ENCODE measurements at regions not wholly inside any gene's neighbourhood (a gene's known extent, or its start where the extent isn't known, plus 50 kb on each side); places are given as distances from the start of the nearest gene placed in this dataset.

DNA sequence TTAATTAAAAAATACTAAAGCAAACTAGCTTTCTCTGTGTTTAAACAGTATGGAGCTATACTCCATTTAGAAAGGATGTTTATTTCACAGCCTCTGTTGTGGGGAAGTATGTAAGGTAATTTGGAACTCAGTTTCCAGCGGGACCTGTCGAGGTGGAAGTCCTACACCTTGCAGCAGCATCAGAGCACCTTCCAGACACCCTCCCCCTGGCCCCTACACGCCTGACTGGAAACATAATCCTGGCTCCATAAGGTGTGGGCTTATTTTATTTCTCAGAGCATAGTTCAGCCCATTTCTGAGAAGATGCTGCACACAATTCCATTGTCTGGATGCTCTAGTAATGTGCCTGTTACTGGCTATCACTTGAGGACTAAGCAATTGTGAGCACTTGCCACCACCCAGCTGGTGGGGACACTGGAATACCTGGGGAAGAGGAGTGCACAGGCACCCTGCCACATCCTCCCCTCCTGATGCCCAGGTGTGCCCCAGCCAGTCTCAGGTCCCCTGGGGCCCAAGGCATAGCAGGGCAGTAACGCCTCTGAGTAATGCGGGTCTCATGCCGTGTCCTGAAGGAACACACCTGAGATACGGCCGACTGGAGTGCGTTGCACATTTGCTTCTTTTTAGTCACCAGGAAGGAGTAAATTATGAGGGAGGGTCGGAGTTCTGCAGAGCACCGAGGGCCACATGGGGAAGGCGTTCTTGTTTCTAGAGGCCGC lies 556.5 kb downstream of the QKI start:
- no peak for TF ChIP-seq EZH2 (IDR thresholded peaks at IDR 0.05)
- TF ChIP-seq, protein P1, sequence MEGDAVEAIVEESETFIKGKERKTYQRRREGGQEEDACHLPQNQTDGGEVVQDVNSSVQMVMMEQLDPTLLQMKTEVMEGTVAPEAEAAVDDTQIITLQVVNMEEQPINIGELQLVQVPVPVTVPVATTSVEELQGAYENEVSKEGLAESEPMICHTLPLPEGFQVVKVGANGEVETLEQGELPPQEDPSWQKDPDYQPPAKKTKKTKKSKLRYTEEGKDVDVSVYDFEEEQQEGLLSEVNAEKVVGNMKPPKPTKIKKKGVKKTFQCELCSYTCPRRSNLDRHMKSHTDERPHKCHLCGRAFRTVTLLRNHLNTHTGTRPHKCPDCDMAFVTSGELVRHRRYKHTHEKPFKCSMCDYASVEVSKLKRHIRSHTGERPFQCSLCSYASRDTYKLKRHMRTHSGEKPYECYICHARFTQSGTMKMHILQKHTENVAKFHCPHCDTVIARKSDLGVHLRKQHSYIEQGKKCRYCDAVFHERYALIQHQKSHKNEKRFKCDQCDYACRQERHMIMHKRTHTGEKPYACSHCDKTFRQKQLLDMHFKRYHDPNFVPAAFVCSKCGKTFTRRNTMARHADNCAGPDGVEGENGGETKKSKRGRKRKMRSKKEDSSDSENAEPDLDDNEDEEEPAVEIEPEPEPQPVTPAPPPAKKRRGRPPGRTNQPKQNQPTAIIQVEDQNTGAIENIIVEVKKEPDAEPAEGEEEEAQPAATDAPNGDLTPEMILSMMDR (IDR thresholded peaks at IDR 0.05 in 2 of 3, conservative IDR thresholded peaks at IDR 0.05 in 1 of 3; ENCODE audit: borderline replicate concordance in 1 of 3, insufficient read depth in 1 of 3, low read depth in 2 of 3, low read length in 2 of 3), result no peak
- no peak for TF ChIP-seq POLR2A (IDR thresholded peaks at IDR 0.05; ENCODE audit: borderline replicate concordance, extremely low read depth, insufficient read depth, insufficient read length)
- TF ChIP-seq MAX (IDR thresholded peaks at IDR 0.05), result no peak
- TF ChIP-seq JUND (IDR thresholded peaks at IDR 0.05), result no peak
- TF ChIP-seq, protein P2, sequence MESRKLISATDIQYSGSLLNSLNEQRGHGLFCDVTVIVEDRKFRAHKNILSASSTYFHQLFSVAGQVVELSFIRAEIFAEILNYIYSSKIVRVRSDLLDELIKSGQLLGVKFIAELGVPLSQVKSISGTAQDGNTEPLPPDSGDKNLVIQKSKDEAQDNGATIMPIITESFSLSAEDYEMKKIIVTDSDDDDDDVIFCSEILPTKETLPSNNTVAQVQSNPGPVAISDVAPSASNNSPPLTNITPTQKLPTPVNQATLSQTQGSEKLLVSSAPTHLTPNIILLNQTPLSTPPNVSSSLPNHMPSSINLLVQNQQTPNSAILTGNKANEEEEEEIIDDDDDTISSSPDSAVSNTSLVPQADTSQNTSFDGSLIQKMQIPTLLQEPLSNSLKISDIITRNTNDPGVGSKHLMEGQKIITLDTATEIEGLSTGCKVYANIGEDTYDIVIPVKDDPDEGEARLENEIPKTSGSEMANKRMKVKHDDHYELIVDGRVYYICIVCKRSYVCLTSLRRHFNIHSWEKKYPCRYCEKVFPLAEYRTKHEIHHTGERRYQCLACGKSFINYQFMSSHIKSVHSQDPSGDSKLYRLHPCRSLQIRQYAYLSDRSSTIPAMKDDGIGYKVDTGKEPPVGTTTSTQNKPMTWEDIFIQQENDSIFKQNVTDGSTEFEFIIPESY (IDR thresholded peaks at IDR 0.05; ENCODE audit: extremely low read depth, insufficient replicate concordance, low read length), result no peak
- TF ChIP-seq ELF1 (IDR thresholded peaks at IDR 0.05; ENCODE audit: borderline replicate concordance, low read depth), result no peak
- TF ChIP-seq POLR2AphosphoS5 (IDR thresholded peaks at IDR 0.05; ENCODE audit: low read depth, low read length), result no peak
- no peak for TF ChIP-seq CBX3 (IDR thresholded peaks at IDR 0.05; ENCODE audit: low read depth)
- TF ChIP-seq ZFX (IDR thresholded peaks at IDR 0.05), result no peak
- no peak for TF ChIP-seq SP1 (IDR thresholded peaks at IDR 0.05; ENCODE audit: low read depth)
